Spleen (tissue), 7 donors: ENCODE measurements at regions not wholly inside any gene's neighbourhood (a gene's known extent, or its start where the extent isn't known, plus 50 kb on each side); places are given as distances from the start of the nearest gene placed in this dataset.

Source experiments
- POLR2A ChIP-seq, 3 donors: fragments of 450-650 bp; IDR thresholded peaks; one replicate each; pipeline ENCODE4 v1.5.1; 2017; ENCODE audit warnings: antibody characterized with exemption in 3 of 3, mild to moderate bottlenecking in 1 of 3
- POLR2AphosphoS5 ChIP-seq, 3 donors: sonication (generic); formaldehyde crosslinking; IDR thresholded peaks; one replicate each; pipeline ENCODE4 v1.5.1; 2017; ENCODE audit warnings: antibody characterized with exemption in 3 of 3
- TF ChIP-seq, protein P1 (sequence below), 11 experiments: fragments of 200-600 bp in 7 of 11; fragments of 450-650 bp in 4 of 11; sonication (generic) in 4 of 11; IDR thresholded peaks in 8 of 11; conservative IDR thresholded peaks in 3 of 11; 1 replicate in 7 of 11; 2 replicates in 4 of 11; pipeline versions ENCODE4 v1.4.0 to v1.8.0; 2016 to 2021; ENCODE audit warnings: antibody characterized with exemption in 11 of 11, inconsistent platforms in 4 of 11, mild to moderate bottlenecking in 1 of 11
- donor health status: DM: no; HTN: no; CAD: no; lungs with moderate emphysema.
- donor health status: DM: no; HTN: no; CAD: no.
- donor health status: DM: no; HTN: no; CAD: no.

DNA sequence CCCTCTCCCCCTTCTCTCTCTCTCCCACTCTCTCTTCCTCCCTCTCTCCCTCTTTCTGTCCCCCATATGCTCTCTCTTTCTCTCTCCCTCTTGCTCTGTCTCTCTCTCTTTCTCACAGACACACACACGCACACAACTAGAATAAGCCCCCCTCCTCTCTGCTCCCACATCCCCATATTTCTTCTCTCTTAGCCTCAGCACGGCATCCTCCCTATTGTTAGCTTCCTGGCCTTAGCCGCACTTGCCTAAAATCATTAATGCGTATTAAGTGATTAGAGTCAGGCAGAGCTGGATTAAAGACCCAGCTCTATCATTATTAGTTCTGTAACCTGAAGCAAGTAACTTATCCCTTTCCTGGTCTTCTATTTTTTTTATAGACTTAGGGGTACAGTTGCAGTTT lies 319.0 kb upstream of the C16orf82 start:
- TF ChIP-seq POLR2A (IDR thresholded peaks at IDR 0.05) (no peak), POLR2AphosphoS5 (IDR thresholded peaks at IDR 0.05) (no peak)
- TF ChIP-seq, protein P1, sequence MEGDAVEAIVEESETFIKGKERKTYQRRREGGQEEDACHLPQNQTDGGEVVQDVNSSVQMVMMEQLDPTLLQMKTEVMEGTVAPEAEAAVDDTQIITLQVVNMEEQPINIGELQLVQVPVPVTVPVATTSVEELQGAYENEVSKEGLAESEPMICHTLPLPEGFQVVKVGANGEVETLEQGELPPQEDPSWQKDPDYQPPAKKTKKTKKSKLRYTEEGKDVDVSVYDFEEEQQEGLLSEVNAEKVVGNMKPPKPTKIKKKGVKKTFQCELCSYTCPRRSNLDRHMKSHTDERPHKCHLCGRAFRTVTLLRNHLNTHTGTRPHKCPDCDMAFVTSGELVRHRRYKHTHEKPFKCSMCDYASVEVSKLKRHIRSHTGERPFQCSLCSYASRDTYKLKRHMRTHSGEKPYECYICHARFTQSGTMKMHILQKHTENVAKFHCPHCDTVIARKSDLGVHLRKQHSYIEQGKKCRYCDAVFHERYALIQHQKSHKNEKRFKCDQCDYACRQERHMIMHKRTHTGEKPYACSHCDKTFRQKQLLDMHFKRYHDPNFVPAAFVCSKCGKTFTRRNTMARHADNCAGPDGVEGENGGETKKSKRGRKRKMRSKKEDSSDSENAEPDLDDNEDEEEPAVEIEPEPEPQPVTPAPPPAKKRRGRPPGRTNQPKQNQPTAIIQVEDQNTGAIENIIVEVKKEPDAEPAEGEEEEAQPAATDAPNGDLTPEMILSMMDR (IDR thresholded peaks at IDR 0.05 in 8 of 11, conservative IDR thresholded peaks at IDR 0.05 in 3 of 11): no peak
